Inflammatory macrophage (primary cell): ENCODE measurements at regions not wholly inside any gene's neighbourhood (a gene's known extent, or its start where the extent isn't known, plus 50 kb on each side); places are given as distances from the start of the nearest gene placed in this dataset.

Experiments
- DNase-seq, 2 donors: peaks; one replicate each; pipeline ENCODE4 v3.0.0-alpha.2; 2020 to 2022

DNA sequence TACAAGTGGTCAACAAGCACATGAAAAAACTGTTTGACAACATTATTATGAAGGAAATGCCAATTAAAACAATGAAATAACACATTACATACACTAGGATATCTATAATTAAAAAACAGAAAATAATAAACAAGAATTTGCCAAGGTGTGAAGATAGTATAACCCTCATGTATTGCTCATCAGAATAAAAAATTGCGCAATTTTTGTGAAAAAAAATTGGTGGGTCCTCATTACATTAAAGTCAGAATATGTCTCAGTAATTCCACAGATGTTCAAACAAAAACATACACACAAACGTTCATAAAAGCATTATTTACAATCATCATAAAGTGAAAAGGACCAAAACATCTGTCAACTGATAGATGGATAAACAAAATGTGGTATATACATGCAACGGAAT, 63.0 kb upstream of the AR start:
- DNase-seq: no peak
